Dendritic cell treated with granulocyte-macrophage colony-stimulating factor and Interleukin-4, amounts not matched to agents 40 ng/mL and 50 ng/mL, for 4 days (primary cell): ENCODE measurements at regions not wholly inside any gene's neighbourhood (a gene's known extent, or its start where the extent isn't known, plus 50 kb on each side); places are given as distances from the start of the nearest gene placed in this dataset.
"Not testable (repeated sequence)": the region's sequence is repeated elsewhere in the genome, so short reads cannot be mapped to it uniquely, and the experiment has no call there.

Experiments
- H3K27ac Mint-ChIP-seq: one replicate; pipeline ENCODE4 v1.8.0; 2022; ENCODE audit warnings: mild to moderate bottlenecking, mixed read lengths
- H3K27me3 Mint-ChIP-seq: one replicate; pipeline ENCODE4 v1.8.0; 2022; ENCODE audit warnings: mild to moderate bottlenecking, mixed read lengths
- H3K36me3 Mint-ChIP-seq: one replicate; pipeline ENCODE4 v1.8.0; 2022; ENCODE audit warnings: low read depth, mixed read lengths
- H3K4me1 Mint-ChIP-seq: one replicate; pipeline ENCODE4 v1.8.0; 2022; ENCODE audit warnings: low read depth, mixed read lengths
- H3K4me3 Mint-ChIP-seq: one replicate; pipeline ENCODE4 v1.8.0; 2022; ENCODE audit warnings: mild to moderate bottlenecking, moderate library complexity, mixed read lengths
- H3K9me3 Mint-ChIP-seq: one replicate; pipeline ENCODE4 v1.8.0; 2022; ENCODE audit warnings: mixed read lengths
- intact Hi-C: fragments of 100-400 bp; cut with micrococcal nuclease; formaldehyde crosslinking; loops from one replicate; pipeline ENCODE4 v1.15.0; 2022

DNA sequence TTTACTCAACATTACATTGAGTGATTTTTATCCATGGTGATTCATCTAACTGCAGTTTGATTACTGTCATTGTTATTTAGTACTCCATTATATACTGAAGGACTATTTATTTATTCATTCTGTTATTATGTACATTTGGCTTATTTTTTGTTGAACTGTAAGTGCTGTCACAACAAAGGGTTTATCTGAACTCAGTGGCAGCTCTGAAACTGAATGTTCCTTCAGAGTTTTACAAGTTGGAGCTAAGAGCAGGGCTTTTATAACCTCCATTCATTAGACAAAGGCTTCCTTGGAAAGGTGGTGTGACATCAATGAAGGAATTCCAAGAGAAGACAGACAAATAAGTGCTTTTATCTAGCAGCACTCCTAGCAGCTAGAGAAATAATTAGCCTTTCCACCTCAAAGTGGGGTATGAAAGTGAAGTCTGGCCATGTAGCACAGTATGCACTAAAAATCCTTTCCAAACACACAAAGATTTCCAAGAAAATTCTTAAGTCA, 83.3 kb upstream of the GORAB start:
- intact Hi-C loops = no loop called here
- H3K27ac Mint-ChIP-seq = no peak overlapping the region
- H3K9me3 Mint-ChIP-seq = peaks cover 12% of the 10 kb centered on the region
- H3K4me3 Mint-ChIP-seq = no peak overlapping the region
- no peaks in the 10 kb centered on the region for H3K36me3 Mint-ChIP-seq
- no peaks in the 10 kb centered on the region for H3K4me1 Mint-ChIP-seq
- H3K27me3 Mint-ChIP-seq = no peaks in the 10 kb centered on the region

- H3K36me3 Mint-ChIP-seq, intact Hi-C loops, H3K27ac Mint-ChIP-seq, H3K27me3 Mint-ChIP-seq, H3K4me1 Mint-ChIP-seq, H3K4me3 Mint-ChIP-seq: not testable (repeated sequence)
- peaks cover 51% of the 10 kb centered on the region for H3K9me3 Mint-ChIP-seq
Measured at GRCh38 chr1:170457325-170458050, 74.5 kb upstream of the GORAB start.

DNA sequence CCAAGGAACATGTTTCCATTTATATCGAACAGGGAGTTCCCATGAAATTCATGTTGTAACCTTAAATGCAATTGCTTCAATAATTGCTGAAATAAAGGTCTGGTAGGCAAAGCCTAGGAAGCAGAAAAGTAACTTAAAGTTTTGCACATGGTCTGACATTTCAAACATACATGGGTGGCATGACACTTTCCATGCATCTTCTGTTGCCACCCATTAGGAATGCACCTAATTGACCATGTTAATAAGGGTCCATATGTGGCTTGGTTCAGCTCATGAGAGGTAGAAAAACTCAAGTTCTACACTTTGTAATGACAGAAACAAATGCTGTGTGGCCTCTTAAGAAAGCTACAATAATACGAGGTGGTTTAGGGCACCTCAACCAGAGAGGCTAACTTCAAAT, 72.0 kb upstream of the GORAB start:
- H3K27ac Mint-ChIP-seq = no peak overlapping the region
- peaks cover 31% of the 10 kb centered on the region for H3K9me3 Mint-ChIP-seq
- H3K4me1 Mint-ChIP-seq = no peaks in the 10 kb centered on the region
- no peaks in the 10 kb centered on the region for H3K36me3 Mint-ChIP-seq
- intact Hi-C loops = no loop called here
- no peaks in the 10 kb centered on the region for H3K27me3 Mint-ChIP-seq
- no peak overlapping the region for H3K4me3 Mint-ChIP-seq

DNA sequence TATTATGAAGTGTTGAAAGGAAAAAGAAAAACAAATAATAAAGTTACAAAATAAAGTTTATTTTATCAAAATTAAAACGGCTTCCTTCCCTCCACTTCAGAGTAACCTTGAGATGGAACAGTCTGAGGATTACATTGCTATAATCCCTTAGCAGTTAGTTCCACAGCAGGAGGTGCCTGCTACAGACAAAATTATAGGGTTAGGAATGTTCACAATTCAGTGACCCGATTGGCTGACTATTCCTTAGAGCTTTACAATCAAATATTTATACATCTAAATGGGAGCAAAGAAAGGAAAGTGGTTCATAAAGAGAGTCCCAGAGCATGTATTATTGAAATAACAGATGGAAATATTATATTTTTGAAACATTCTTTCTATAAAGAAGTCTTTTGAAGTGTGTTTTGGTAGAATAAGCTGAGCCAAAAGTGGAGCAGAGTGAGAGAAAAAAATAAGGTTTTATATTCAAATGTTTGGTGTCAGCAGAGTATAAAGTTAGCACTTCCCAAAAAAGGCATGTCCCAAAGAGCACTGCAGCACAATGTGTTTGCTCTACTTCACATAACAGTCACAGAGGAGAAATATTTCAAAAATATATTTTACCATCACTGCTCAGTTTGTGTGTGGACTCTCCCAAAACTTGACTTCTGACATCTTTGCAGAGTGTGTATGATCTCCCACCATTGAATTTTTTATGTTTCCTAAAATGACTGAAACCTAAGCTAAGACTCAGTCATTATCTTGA, 71.4 kb upstream of the GORAB start:
- intact Hi-C loops = no loop called here
- no peaks in the 10 kb centered on the region for H3K27me3 Mint-ChIP-seq

GRCh38 chr1:170461291-170461747, 70.6 kb upstream of the GORAB start:
- no peaks in the 10 kb centered on the region for H3K36me3 Mint-ChIP-seq
- H3K9me3 Mint-ChIP-seq = peaks cover 29% of the 10 kb centered on the region
- no peaks in the 10 kb centered on the region for H3K27me3 Mint-ChIP-seq
- intact Hi-C loops = no loop called here
- no peaks in the 10 kb centered on the region for H3K4me1 Mint-ChIP-seq
- no peak overlapping the region for H3K4me3 Mint-ChIP-seq
- H3K27ac Mint-ChIP-seq = no peak overlapping the region

More for the DNA sequence above, 71.4 kb upstream of the GORAB start:
- Mint-ChIP-seq H3K9me3 (peaks cover 29% of the 10 kb centered on the region), H3K4me1 (no peaks in the 10 kb centered on the region), H3K4me3 (no peak overlapping the region), H3K36me3 (no peaks in the 10 kb centered on the region), H3K27ac (no peak overlapping the region)

DNA sequence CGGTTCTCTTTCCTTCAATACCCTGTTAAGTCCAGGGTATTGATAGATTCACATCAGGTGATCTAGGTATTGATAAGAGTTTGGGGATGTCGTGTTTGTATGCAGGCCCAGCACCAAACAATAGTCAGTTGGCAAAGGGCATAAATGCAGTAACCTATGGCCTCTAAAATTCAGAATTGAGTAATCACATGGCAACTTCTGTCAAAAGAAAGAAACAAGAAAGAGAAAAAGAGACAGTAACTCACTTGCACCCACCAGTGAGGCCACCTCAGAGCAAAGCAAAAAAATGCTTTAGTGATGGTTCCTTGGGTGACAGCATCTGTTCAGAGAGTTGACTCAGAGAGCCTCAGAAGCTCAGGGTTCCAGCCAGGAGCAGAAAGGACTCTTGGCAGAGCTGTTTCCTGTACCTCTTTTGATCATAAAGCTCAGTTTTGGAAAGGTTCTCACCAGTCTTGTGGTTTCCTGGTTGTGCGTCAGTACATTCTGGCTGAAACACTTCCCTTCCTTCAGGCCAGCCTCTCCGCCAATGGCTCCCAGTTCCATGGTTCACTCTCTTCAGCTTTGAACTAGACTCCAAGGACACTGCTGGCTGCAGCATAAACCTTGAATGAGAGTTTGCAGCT, 70.1 kb upstream of the GORAB start:
- Mint-ChIP-seq H3K36me3 (no peaks in the 10 kb centered on the region), H3K27ac (no peak overlapping the region), H3K4me1 (no peaks in the 10 kb centered on the region), H3K9me3 (peaks cover 30% of the 10 kb centered on the region), H3K4me3 (no peak overlapping the region), H3K27me3 (no peaks in the 10 kb centered on the region)
- intact Hi-C loops = no loop called here

DNA sequence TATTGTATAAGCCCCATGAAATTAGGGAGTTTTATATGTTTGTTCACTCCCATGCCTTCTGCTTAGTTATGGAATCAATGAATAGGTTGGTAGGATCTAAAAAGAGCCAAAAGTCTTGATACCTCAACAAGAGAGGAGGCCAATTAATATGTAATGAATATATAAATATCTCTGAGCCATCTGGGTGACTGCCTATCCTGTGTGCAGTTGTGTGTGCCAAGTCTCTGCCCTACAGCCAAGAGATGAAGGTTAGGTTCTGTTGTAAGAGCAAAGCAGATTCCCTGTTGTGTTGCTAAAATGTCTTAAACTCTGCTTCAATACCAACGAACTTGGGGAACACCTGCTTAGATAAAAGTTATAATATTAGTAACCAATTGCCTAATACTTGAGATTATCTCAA, 61.8 kb upstream of the GORAB start:
- Mint-ChIP-seq H3K9me3 (peaks cover 15% of the 10 kb centered on the region), H3K27me3 (no peaks in the 10 kb centered on the region), H3K4me1 (no peaks in the 10 kb centered on the region), H3K36me3 (no peaks in the 10 kb centered on the region), H3K27ac (no peak overlapping the region), H3K4me3 (no peak overlapping the region)
- intact Hi-C loops = no loop called here

DNA sequence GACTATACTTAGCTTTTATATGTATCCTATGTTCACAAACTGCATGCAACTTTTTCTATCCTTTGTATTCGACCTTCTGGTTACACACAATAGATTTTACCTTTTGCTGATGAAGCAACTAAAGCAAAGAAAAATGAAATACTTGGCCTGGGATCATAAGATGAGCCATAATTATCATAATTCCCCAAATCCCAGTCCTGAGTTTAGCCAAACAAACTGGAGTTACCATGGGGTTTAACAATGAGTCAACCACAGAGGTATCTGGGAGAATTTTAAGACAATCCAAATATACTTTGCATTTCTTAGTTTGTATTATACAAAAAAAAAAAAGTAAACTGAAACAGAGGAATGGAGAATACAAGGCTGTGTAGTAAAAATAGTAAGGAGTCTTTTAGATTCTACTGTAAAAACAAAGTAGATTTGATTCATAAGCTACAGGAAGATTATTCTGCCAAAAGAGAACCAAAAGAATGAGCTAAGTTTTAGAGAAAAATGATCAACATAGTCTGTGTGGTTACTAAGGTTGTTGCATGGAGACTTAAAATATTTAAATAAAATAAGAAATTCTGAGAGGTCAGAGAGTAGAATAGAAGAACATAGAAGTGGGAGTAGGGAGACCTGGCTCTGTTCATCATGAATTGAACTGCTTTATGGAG, 60.4 kb upstream of the GORAB start:
- Mint-ChIP-seq H3K9me3 (peaks cover 8% of the 10 kb centered on the region), H3K27ac (no peak overlapping the region), H3K4me3 (no peak overlapping the region), H3K36me3 (no peaks in the 10 kb centered on the region), H3K27me3 (no peaks in the 10 kb centered on the region), H3K4me1 (no peaks in the 10 kb centered on the region)
- intact Hi-C loops = no loop called here

- intact Hi-C loops = no loop called here
- Mint-ChIP-seq H3K4me1 (no peaks in the 10 kb centered on the region), H3K27me3 (no peaks in the 10 kb centered on the region), H3K27ac (no peak overlapping the region), H3K9me3 (no peaks in the 10 kb centered on the region), H3K36me3 (no peaks in the 10 kb centered on the region), H3K4me3 (no peak overlapping the region)
Measured at GRCh38 chr1:170481000-170481399, 51.0 kb upstream of the GORAB start.
